ENCODE measurements at regions not wholly inside any gene's neighbourhood (a gene's known extent, or its start where the extent isn't known, plus 50 kb on each side); places are given as distances from the start of the nearest gene placed in this dataset.

- Histone ChIP-seq H3K4me1 (ENCODE audit: insufficient read depth, low read length) (peaks cover 17% of the 10 kb centered on the region), H3K36me3 (ENCODE audit: insufficient read depth, low read length) (no peaks in the 10 kb centered on the region), H3K9me3 (ENCODE audit: insufficient read depth, low read length, severe bottlenecking) (no peaks in the 10 kb centered on the region), H3K27me3 (ENCODE audit: insufficient read depth, low read length, poor library complexity) (no peaks in the 10 kb centered on the region), H2AFZ (ENCODE audit: low read depth, low read length) (no peak overlapping the region), H4K20me1 (ENCODE audit: insufficient read depth, low read length) (no peaks in the 10 kb centered on the region), H3K4me3 (ENCODE audit: low read depth in 1 of 2, low read length in 2 of 2) (no peak overlapping the region), H3K27ac (ENCODE audit: low read length) (no peak overlapping the region), H3K9ac (ENCODE audit: low read depth, low read length) (no peak overlapping the region), H3K79me2 (ENCODE audit: insufficient read depth, low read length) (no peaks in the 10 kb centered on the region), H3K4me2 (ENCODE audit: insufficient read depth, low read length) (no peak overlapping the region)
- TF ChIP-seq EZH2 (IDR thresholded peaks at IDR 0.05; ENCODE audit: borderline replicate concordance, low read depth, low read length, severe bottlenecking) (no peak), CTCF (IDR thresholded peaks at IDR 0.05; ENCODE audit: borderline replicate concordance, extremely low read depth, low read length, poor library complexity, severe bottlenecking) (no peak)
- DNase-seq: no peak
- ATAC-seq (ENCODE audit: insufficient read depth, low read depth): no peak
Measured at GRCh38 chr12:67390273-67390672, 121.1 kb downstream of the CAND1 start.

GRCh38 chr12:67391034-67391433 lies 121.9 kb downstream of the CAND1 start:
- Histone ChIP-seq H3K9me3 (ENCODE audit: insufficient read depth, low read length, severe bottlenecking) (no peaks in the 10 kb centered on the region), H3K4me2 (ENCODE audit: insufficient read depth, low read length) (no peak overlapping the region), H4K20me1 (ENCODE audit: insufficient read depth, low read length) (no peaks in the 10 kb centered on the region), H3K27ac (ENCODE audit: low read length) (no peak overlapping the region), H3K4me3 (ENCODE audit: low read depth in 1 of 2, low read length in 2 of 2) (no peak overlapping the region), H3K9ac (ENCODE audit: low read depth, low read length) (no peak overlapping the region), H3K79me2 (ENCODE audit: insufficient read depth, low read length) (no peaks in the 10 kb centered on the region), H3K27me3 (ENCODE audit: insufficient read depth, low read length, poor library complexity) (no peaks in the 10 kb centered on the region), H3K36me3 (ENCODE audit: insufficient read depth, low read length) (no peaks in the 10 kb centered on the region), H3K4me1 (ENCODE audit: insufficient read depth, low read length) (peaks cover 17% of the 10 kb centered on the region), H2AFZ (ENCODE audit: low read depth, low read length) (no peak overlapping the region)
- ATAC-seq (ENCODE audit: insufficient read depth, low read depth): no peak
- no peak for TF ChIP-seq CTCF (IDR thresholded peaks at IDR 0.05; ENCODE audit: borderline replicate concordance, extremely low read depth, low read length, poor library complexity, severe bottlenecking)
- no peak for TF ChIP-seq EZH2 (IDR thresholded peaks at IDR 0.05; ENCODE audit: borderline replicate concordance, low read depth, low read length, severe bottlenecking)
- no peak for DNase-seq

DNA sequence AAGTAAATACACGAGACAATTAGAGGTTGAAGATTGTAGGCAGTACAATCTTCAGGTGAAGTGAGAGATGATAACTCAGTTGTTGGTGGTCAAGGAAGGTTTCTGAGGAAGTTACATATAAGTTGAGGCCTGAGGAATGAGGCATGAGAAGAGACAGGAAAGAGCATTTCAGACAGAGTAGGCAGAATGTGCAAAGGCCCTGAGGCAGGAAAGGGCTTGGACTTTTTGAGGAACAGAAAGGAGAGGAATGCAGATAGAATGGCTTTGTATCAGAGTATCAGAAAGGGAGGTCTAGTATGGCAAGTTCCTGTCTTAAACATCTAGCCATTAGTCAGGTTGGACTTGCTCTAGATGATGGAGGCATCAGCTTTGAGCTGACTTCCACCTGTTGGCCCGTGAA lies 122.5 kb downstream of the CAND1 start:
- Histone ChIP-seq H3K4me1 (ENCODE audit: insufficient read depth, low read length) (peaks cover 17% of the 10 kb centered on the region), H3K36me3 (ENCODE audit: insufficient read depth, low read length) (no peaks in the 10 kb centered on the region), H3K9ac (ENCODE audit: low read depth, low read length) (no peak overlapping the region), H3K27me3 (ENCODE audit: insufficient read depth, low read length, poor library complexity) (no peaks in the 10 kb centered on the region), H3K27ac (ENCODE audit: low read length) (no peak overlapping the region), H3K4me2 (ENCODE audit: insufficient read depth, low read length) (no peak overlapping the region), H3K9me3 (ENCODE audit: insufficient read depth, low read length, severe bottlenecking) (no peaks in the 10 kb centered on the region), H2AFZ (ENCODE audit: low read depth, low read length) (no peak overlapping the region), H3K79me2 (ENCODE audit: insufficient read depth, low read length) (no peaks in the 10 kb centered on the region), H4K20me1 (ENCODE audit: insufficient read depth, low read length) (no peaks in the 10 kb centered on the region), H3K4me3 (ENCODE audit: low read depth in 1 of 2, low read length in 2 of 2) (no peak overlapping the region)
- DNase-seq: no peak
- TF ChIP-seq EZH2 (IDR thresholded peaks at IDR 0.05; ENCODE audit: borderline replicate concordance, low read depth, low read length, severe bottlenecking) (no peak), CTCF (IDR thresholded peaks at IDR 0.05; ENCODE audit: borderline replicate concordance, extremely low read depth, low read length, poor library complexity, severe bottlenecking) (no peak)
- ATAC-seq (ENCODE audit: insufficient read depth, low read depth): no peak

GRCh38 chr12:67394550-67394949 lies 125.4 kb downstream of the CAND1 start:
- H3K27me3 ChIP-seq (ENCODE audit: insufficient read depth, low read length, poor library complexity): no peaks in the 10 kb centered on the region
- TF ChIP-seq EZH2 (IDR thresholded peaks at IDR 0.05; ENCODE audit: borderline replicate concordance, low read depth, low read length, severe bottlenecking): no peak
- no peak for TF ChIP-seq CTCF (IDR thresholded peaks at IDR 0.05; ENCODE audit: borderline replicate concordance, extremely low read depth, low read length, poor library complexity, severe bottlenecking)
- H3K9ac ChIP-seq (ENCODE audit: low read depth, low read length): no peak overlapping the region
- H3K4me1 ChIP-seq (ENCODE audit: insufficient read depth, low read length): no peaks in the 10 kb centered on the region
- H3K79me2 ChIP-seq (ENCODE audit: insufficient read depth, low read length): no peaks in the 10 kb centered on the region
- H3K27ac ChIP-seq (ENCODE audit: low read length): no peak overlapping the region
- H3K9me3 ChIP-seq (ENCODE audit: insufficient read depth, low read length, severe bottlenecking): no peaks in the 10 kb centered on the region
- no peak overlapping the region for H3K4me2 ChIP-seq (ENCODE audit: insufficient read depth, low read length)
- no peaks in the 10 kb centered on the region for H4K20me1 ChIP-seq (ENCODE audit: insufficient read depth, low read length)
- DNase-seq (no peak), ATAC-seq (ENCODE audit: insufficient read depth, low read depth) (no peak)
- H3K36me3 ChIP-seq (ENCODE audit: insufficient read depth, low read length): no peaks in the 10 kb centered on the region
- H3K4me3 ChIP-seq (ENCODE audit: low read depth in 1 of 2, low read length in 2 of 2): no peak overlapping the region
- no peak overlapping the region for H2AFZ ChIP-seq (ENCODE audit: low read depth, low read length)
